Trophoblast cell (in vitro differentiated cells and primary cell): ENCODE measurements at regions not wholly inside any gene's neighbourhood (a gene's known extent, or its start where the extent isn't known, plus 50 kb on each side); places are given as distances from the start of the nearest gene placed in this dataset.

ENCODE experiments used
- DNase-seq, 2 donors: peaks; one replicate each; pipeline ENCODE4 v3.0.0-alpha.2; 2016
- H2AFZ ChIP-seq: 2 replicates; pipeline ENCODE4 v1.6.1; 2013; ENCODE audit warnings: low read length, moderate library complexity, mild to moderate bottlenecking; ENCODE audit not compliant: insufficient read depth, poor library complexity
- H2AK5ac ChIP-seq: 2 replicates; pipeline ENCODE4 v1.6.1; 2013; ENCODE audit warnings: mild to moderate bottlenecking, low read length
- H2BK120ac ChIP-seq: 2 replicates; pipeline ENCODE4 v1.6.1; 2013; ENCODE audit warnings: low read length, mild to moderate bottlenecking, moderate library complexity; ENCODE audit not compliant: insufficient read depth, poor library complexity
- H2BK12ac ChIP-seq: 2 replicates; pipeline ENCODE4 v1.6.1; 2013; ENCODE audit warnings: mild to moderate bottlenecking, low read length, moderate library complexity
- H2BK5ac ChIP-seq: 2 replicates; pipeline ENCODE4 v1.6.1; 2013; ENCODE audit warnings: low read length, low read depth, moderate library complexity, mild to moderate bottlenecking; ENCODE audit not compliant: poor library complexity
- H3K14ac ChIP-seq: 2 replicates; pipeline ENCODE4 v1.6.1; 2013; ENCODE audit warnings: mild to moderate bottlenecking, low read length
- H3K18ac ChIP-seq: 2 replicates; pipeline ENCODE4 v1.6.1; 2013; ENCODE audit warnings: mild to moderate bottlenecking, low read length
- H3K23ac ChIP-seq: 2 replicates; pipeline ENCODE4 v1.6.1; 2013; ENCODE audit warnings: low read length
- H3K27ac ChIP-seq: 2 replicates; pipeline ENCODE4 v1.5.1; 2013; ENCODE audit warnings: low read depth, mild to moderate bottlenecking, inconsistent platforms, low read length, moderate library complexity
- H3K27me3 ChIP-seq: 2 replicates; pipeline ENCODE4 v1.6.1; 2013; ENCODE audit warnings: inconsistent platforms, mild to moderate bottlenecking, low read length, moderate library complexity; ENCODE audit not compliant: insufficient read depth
- H3K36me3 ChIP-seq, 2 experiments: 1 replicate in 1 of 2; 2 replicates in 1 of 2; pipeline ENCODE4 v1.6.1; 2013; ENCODE audit warnings: low read length in 2 of 2, mild to moderate bottlenecking in 2 of 2, moderate library complexity in 1 of 2; ENCODE audit not compliant: insufficient read depth in 2 of 2, control insufficient read depth in 1 of 2
- H3K4ac ChIP-seq: 2 replicates; pipeline ENCODE4 v1.6.1; 2013; ENCODE audit warnings: low read depth, mild to moderate bottlenecking, low read length, moderate library complexity
- H3K4me1 ChIP-seq, 2 experiments: 1 replicate in 1 of 2; 2 replicates in 1 of 2; pipeline ENCODE4 v1.6.1; 2013; ENCODE audit warnings: low read length in 2 of 2, mild to moderate bottlenecking in 2 of 2, moderate library complexity in 1 of 2; ENCODE audit not compliant: insufficient read depth in 2 of 2, control insufficient read depth in 1 of 2
- H3K4me2 ChIP-seq: 2 replicates; pipeline ENCODE4 v1.6.1; 2013; ENCODE audit warnings: inconsistent platforms, mild to moderate bottlenecking, low read length, moderate library complexity
- H3K4me3 ChIP-seq: 2 replicates; pipeline ENCODE4 v1.5.1; 2013; ENCODE audit warnings: mild to moderate bottlenecking, low read depth, low read length, inconsistent platforms
- H3K79me1 ChIP-seq: one replicate; pipeline ENCODE4 v1.6.1; 2013; ENCODE audit warnings: low read length
- H3K79me2 ChIP-seq: 2 replicates; pipeline ENCODE4 v1.6.1; 2013; ENCODE audit warnings: low read length, mild to moderate bottlenecking; ENCODE audit not compliant: control insufficient read depth, insufficient read depth, poor library complexity
- H3K9ac ChIP-seq: 2 replicates; pipeline ENCODE4 v1.6.1; 2013; ENCODE audit warnings: mild to moderate bottlenecking, low read length
- H3K9me3 ChIP-seq: 2 replicates; pipeline ENCODE4 v1.6.1; 2013; ENCODE audit warnings: low read depth, mild to moderate bottlenecking, control low read depth, inconsistent platforms, low read length; ENCODE audit not compliant: insufficient read depth
- H4K12ac ChIP-seq: 2 replicates; pipeline ENCODE4 v1.6.1; 2013; ENCODE audit warnings: low read depth, mild to moderate bottlenecking, low read length, moderate library complexity
- H4K8ac ChIP-seq: 2 replicates; pipeline ENCODE4 v1.6.1; 2013; ENCODE audit warnings: low read depth, mild to moderate bottlenecking, low read length, moderate library complexity
- H4K91ac ChIP-seq: one replicate; pipeline ENCODE4 v1.6.1; 2013; ENCODE audit warnings: low read depth, mild to moderate bottlenecking, low read length, moderate library complexity
- WGBS: extraction: QIAGEN DNeasy Blood & Tissue Kit; methylation state at CpG from one replicate; pipeline ENCODE4 v1.1.7; 2013; ENCODE audit warnings: missing lambda C conversion rate; ENCODE audit not compliant: insufficient read length, insufficient coverage; ENCODE audit errors: extremely low coverage; 5-methylcytosine and 5-hydroxymethylcytosine counted together

GRCh38 chr13:52968074-52968700 lies 60.4 kb upstream of the OLFM4 start:
- no CpG with 5 or more reads among the region's 13 CpGs for WGBS
- no peak overlapping the region for H4K8ac ChIP-seq
- H3K79me1 ChIP-seq, result no peaks in the 10 kb centered on the region
- H3K27me3 ChIP-seq, result no peaks in the 10 kb centered on the region
- H3K4me2 ChIP-seq, result no peak overlapping the region
- H3K4ac ChIP-seq, result no peak overlapping the region
- H2AK5ac ChIP-seq, result no peak overlapping the region
- no peak overlapping the region for H3K18ac ChIP-seq
- H2BK12ac ChIP-seq, result no peak overlapping the region
- no peak overlapping the region for H2BK5ac ChIP-seq
- no peak overlapping the region for H4K91ac ChIP-seq
- no peak overlapping the region for H3K9ac ChIP-seq
- no peak overlapping the region for H2BK120ac ChIP-seq
- H3K9me3 ChIP-seq, result peaks cover 2% of the 10 kb centered on the region
- DNase-seq, result peak; percentile 65 to 91
- H3K27ac ChIP-seq, result no peak overlapping the region
- H4K12ac ChIP-seq, result no peak overlapping the region
- H3K79me2 ChIP-seq, result no peaks in the 10 kb centered on the region
- no peaks in the 10 kb centered on the region for H3K4me1 ChIP-seq
- H2AFZ ChIP-seq, result no peak overlapping the region
- H3K14ac ChIP-seq, result no peak overlapping the region
- H3K23ac ChIP-seq, result no peak overlapping the region
- H3K36me3 ChIP-seq, result no peaks in the 10 kb centered on the region
- no peak overlapping the region for H3K4me3 ChIP-seq

GRCh38 chr13:52961987-52962386 lies 66.6 kb upstream of the OLFM4 start:
- no peak overlapping the region for H3K14ac ChIP-seq
- no peaks in the 10 kb centered on the region for H3K79me1 ChIP-seq
- H3K9me3 ChIP-seq, result peaks cover 2% of the 10 kb centered on the region
- H4K91ac ChIP-seq, result no peak overlapping the region
- H3K27me3 ChIP-seq, result no peaks in the 10 kb centered on the region
- H3K23ac ChIP-seq, result no peak overlapping the region
- no peak overlapping the region for H3K4me2 ChIP-seq
- H2BK5ac ChIP-seq, result no peak overlapping the region
- H3K4me3 ChIP-seq, result no peak overlapping the region
- H3K36me3 ChIP-seq, result no peaks in the 10 kb centered on the region
- H2AFZ ChIP-seq, result no peak overlapping the region
- no peak overlapping the region for H3K9ac ChIP-seq
- no peaks in the 10 kb centered on the region for H3K79me2 ChIP-seq
- H4K8ac ChIP-seq, result no peak overlapping the region
- WGBS, result no CpG with 5 or more reads among the region's 4 CpGs
- H3K4me1 ChIP-seq, result no peaks in the 10 kb centered on the region
- no peak overlapping the region for H2BK120ac ChIP-seq
- H2BK12ac ChIP-seq, result no peak overlapping the region
- no peak overlapping the region for H2AK5ac ChIP-seq
- no peak overlapping the region for H3K4ac ChIP-seq
- H3K18ac ChIP-seq, result no peak overlapping the region
- H3K27ac ChIP-seq, result no peak overlapping the region
- no peak overlapping the region for H4K12ac ChIP-seq
- DNase-seq, result no peak

GRCh38 chr13:52961256-52961910 lies 67.2 kb upstream of the OLFM4 start:
- DNase-seq, result no peak

GRCh38 chr13:52955472-52955874 lies 73.1 kb upstream of the OLFM4 start:
- Histone ChIP-seq H2BK5ac (no peak overlapping the region), H3K4me1 (peaks cover 3% of the 10 kb centered on the region in 2 experiments), H4K12ac (no peak overlapping the region), H4K91ac (no peak overlapping the region), H3K4me2 (no peak overlapping the region), H3K14ac (no peak overlapping the region), H3K18ac (no peak overlapping the region), H2AK5ac (no peak overlapping the region), H3K4ac (no peak overlapping the region), H3K79me2 (no peaks in the 10 kb centered on the region), H3K36me3 (no peaks in the 10 kb centered on the region), H3K9me3 (no peaks in the 10 kb centered on the region), H3K27me3 (no peaks in the 10 kb centered on the region), H3K9ac (no peak overlapping the region), H3K4me3 (no peak overlapping the region), H3K27ac (no peak overlapping the region), H2AFZ (no peak overlapping the region), H2BK12ac (no peak overlapping the region), H4K8ac (no peak overlapping the region), H3K23ac (no peak overlapping the region), H2BK120ac (no peak overlapping the region), H3K79me1 (no peaks in the 10 kb centered on the region)
- DNase-seq, result no peak
- WGBS, result no CpG with 5 or more reads among the region's 4 CpGs

More at GRCh38 chr13:52961256-52961910, 67.2 kb upstream of the OLFM4 start:
- Histone ChIP-seq H3K79me2 (no peaks in the 10 kb centered on the region), H3K18ac (no peak overlapping the region), H2BK12ac (no peak overlapping the region), H3K27me3 (no peaks in the 10 kb centered on the region), H4K91ac (no peak overlapping the region), H2AFZ (no peak overlapping the region), H3K36me3 (no peaks in the 10 kb centered on the region), H3K4me1 (no peaks in the 10 kb centered on the region), H3K4me2 (no peak overlapping the region), H3K79me1 (no peaks in the 10 kb centered on the region), H4K12ac (no peak overlapping the region), H2BK5ac (no peak overlapping the region), H3K23ac (no peak overlapping the region), H3K14ac (no peak overlapping the region), H3K9ac (no peak overlapping the region), H4K8ac (no peak overlapping the region), H3K9me3 (peaks cover 2% of the 10 kb centered on the region), H3K4ac (no peak overlapping the region), H2BK120ac (no peak overlapping the region), H3K27ac (no peak overlapping the region), H3K4me3 (no peak overlapping the region), H2AK5ac (no peak overlapping the region)
- WGBS, result no CpG with 5 or more reads among the region's 3 CpGs
